Smooth muscle cell (in vitro differentiated cells): ENCODE measurements at regions not wholly inside any gene's neighbourhood (a gene's known extent, or its start where the extent isn't known, plus 50 kb on each side); places are given as distances from the start of the nearest gene placed in this dataset.

ENCODE experiments used
- DNase-seq: peaks from one replicate; lab custom pipeline; 2025; ENCODE audit not compliant: unreplicated experiment; lab: John Stamatoyannopoulos, UW
- H2AFZ ChIP-seq: fragments of 200-600 bp; sonication (generic); 2 replicates; pipeline ENCODE4 v1.6.0; 2016; ENCODE audit warnings: antibody characterized with exemption, low read depth, mild to moderate bottlenecking
- H3F3A ChIP-seq: fragments of 200-600 bp; sonication (generic); 2 replicates; pipeline ENCODE4 v1.6.0; 2017; ENCODE audit warnings: antibody characterized with exemption, low read depth
- H3K27ac ChIP-seq: fragments of 200-600 bp; sonication (generic); 2 replicates; pipeline ENCODE4 v1.5.1; 2016; ENCODE audit warnings: low read depth, mild to moderate bottlenecking
- H3K27me3 ChIP-seq: fragments of 200-600 bp; sonication (generic); 2 replicates; pipeline ENCODE4 v1.6.1; 2016; ENCODE audit warnings: low read depth, mild to moderate bottlenecking
- H3K36me3 ChIP-seq: fragments of 200-600 bp; sonication (generic); 2 replicates; pipeline ENCODE4 v1.5.1; 2016; ENCODE audit warnings: low read depth
- H3K4me1 ChIP-seq: fragments of 200-600 bp; sonication (generic); 2 replicates; pipeline ENCODE4 v1.5.1; 2016; ENCODE audit warnings: low read depth
- H3K4me2 ChIP-seq: fragments of 200-600 bp; sonication (generic); 2 replicates; pipeline ENCODE4 v1.6.0; 2016; ENCODE audit warnings: mild to moderate bottlenecking
- H3K4me3 ChIP-seq: fragments of 200-600 bp; sonication (generic); 2 replicates; pipeline ENCODE4 v1.5.1; 2016; ENCODE audit warnings: mild to moderate bottlenecking
- H3K79me2 ChIP-seq: fragments of 200-600 bp; sonication (generic); 2 replicates; pipeline ENCODE4 v1.6.0; 2016; ENCODE audit warnings: low read depth, mild to moderate bottlenecking
- H3K9ac ChIP-seq: fragments of 200-600 bp; sonication (generic); 2 replicates; pipeline ENCODE4 v1.6.0; 2016; ENCODE audit warnings: low read depth
- H3K9me3 ChIP-seq: fragments of 200-600 bp; sonication (generic); replicated peaks from 2 replicates; pipeline ENCODE4 v1.5.1; 2016; ENCODE audit warnings: low read depth
- H4K20me1 ChIP-seq: fragments of 200-600 bp; sonication (generic); 2 replicates; pipeline ENCODE4 v1.6.0; 2016; ENCODE audit warnings: low read depth
- WGBS: methylation state at CpG from one replicate; pipeline ENCODE4 v1.1.7; 2016; ENCODE audit warnings: low lambda C conversion rate; 5-methylcytosine and 5-hydroxymethylcytosine counted together
- TF ChIP-seq, protein P1 (sequence below): fragments of 200-600 bp; sonication (generic); IDR thresholded peaks from 2 replicates; pipeline ENCODE4 v1.5.1; 2017; ENCODE audit warnings: borderline replicate concordance, mild to moderate bottlenecking, antibody characterized with exemption; ENCODE audit not compliant: insufficient read depth, poor library complexity, severe bottlenecking

DNA sequence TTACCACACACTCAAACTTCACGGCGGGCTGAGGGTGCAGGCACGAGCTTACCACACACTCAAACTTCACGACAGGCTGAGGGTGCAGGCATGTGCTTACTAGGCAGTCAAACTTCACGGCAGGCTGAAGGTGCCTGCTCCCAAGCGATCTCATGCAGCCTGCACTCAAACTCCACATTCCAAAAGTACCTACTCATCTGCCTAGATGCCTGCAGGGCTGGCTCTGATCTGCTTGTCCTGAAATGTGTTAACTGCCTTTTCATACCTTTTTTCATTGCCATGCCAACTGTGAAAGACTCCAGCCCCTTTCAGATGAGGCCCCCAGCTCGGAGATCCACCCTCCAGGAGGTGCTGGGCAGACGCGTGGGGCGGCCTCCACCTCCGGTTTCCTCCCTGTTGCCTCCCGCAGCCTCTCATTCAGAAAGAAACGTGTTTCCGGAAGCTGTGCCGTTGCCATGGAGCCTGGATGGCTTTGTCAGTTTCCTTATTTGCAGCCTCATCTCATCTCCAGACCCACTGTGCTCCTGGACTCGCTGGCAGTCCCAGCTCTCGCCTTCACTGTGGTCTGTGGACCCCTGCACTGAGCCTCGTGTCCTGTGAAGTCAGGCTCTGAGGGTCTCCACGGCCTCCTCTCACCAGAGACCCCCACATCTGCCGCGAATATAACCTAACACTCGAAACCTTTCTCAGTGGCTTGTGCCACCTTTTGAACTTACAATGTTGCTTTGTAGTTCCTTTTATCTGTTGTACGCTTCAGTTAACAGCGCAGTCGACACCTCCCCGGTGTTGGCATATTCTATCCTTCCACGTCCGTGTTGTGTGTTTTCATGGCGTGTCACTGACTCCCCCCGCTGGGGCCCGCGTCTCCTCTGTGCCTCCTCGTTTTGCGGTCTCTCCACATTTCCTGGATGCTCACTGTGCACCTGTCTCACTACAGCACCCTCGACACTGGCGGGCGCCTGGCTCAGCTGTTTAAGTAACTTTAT, 106.1 kb upstream of the ALKAL2 start:
- Histone ChIP-seq H3K27me3 (no peaks in the 10 kb centered on the region), H3K36me3 (no peaks in the 10 kb centered on the region), H4K20me1 (no peaks in the 10 kb centered on the region), H3K27ac (peak overlapping the region; percentile 14), H3K4me2 (peak overlapping the region; percentile 78), H3F3A (no peaks in the 10 kb centered on the region), H3K9me3 (no peaks in the 10 kb centered on the region), H3K4me1 (no peaks in the 10 kb centered on the region), H3K79me2 (no peaks in the 10 kb centered on the region), H2AFZ (no peak overlapping the region), H3K9ac (peak overlapping the region; percentile 16), H3K4me3 (no peak overlapping the region)
- WGBS: 57% methylated on average over 37 of the region's 37 CpGs
- no peak for DNase-seq
- TF ChIP-seq, protein P1, sequence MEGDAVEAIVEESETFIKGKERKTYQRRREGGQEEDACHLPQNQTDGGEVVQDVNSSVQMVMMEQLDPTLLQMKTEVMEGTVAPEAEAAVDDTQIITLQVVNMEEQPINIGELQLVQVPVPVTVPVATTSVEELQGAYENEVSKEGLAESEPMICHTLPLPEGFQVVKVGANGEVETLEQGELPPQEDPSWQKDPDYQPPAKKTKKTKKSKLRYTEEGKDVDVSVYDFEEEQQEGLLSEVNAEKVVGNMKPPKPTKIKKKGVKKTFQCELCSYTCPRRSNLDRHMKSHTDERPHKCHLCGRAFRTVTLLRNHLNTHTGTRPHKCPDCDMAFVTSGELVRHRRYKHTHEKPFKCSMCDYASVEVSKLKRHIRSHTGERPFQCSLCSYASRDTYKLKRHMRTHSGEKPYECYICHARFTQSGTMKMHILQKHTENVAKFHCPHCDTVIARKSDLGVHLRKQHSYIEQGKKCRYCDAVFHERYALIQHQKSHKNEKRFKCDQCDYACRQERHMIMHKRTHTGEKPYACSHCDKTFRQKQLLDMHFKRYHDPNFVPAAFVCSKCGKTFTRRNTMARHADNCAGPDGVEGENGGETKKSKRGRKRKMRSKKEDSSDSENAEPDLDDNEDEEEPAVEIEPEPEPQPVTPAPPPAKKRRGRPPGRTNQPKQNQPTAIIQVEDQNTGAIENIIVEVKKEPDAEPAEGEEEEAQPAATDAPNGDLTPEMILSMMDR: no peak

DNA sequence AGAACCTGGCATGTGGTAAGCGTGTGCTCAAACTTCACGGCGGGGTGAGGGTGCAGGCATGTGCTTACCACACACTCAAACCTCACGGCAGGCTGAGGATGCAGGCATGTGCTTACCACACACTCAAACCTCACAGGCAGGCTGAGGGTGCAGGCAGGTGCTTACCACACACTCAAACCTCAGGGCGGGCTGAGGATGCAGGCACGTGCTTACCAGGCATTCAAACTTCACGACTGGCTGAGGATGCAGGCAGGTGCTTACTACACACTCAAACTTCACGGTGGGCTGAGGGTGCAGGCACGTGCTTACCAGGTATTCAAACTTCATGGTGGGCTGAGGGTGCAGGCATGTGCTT, 105.0 kb upstream of the ALKAL2 start:
- TF ChIP-seq, protein P1: no peak
- Histone ChIP-seq H2AFZ (no peak overlapping the region), H3K4me1 (no peaks in the 10 kb centered on the region), H3K27ac (no peak overlapping the region), H3K36me3 (no peaks in the 10 kb centered on the region), H3K27me3 (no peaks in the 10 kb centered on the region), H3K9ac (no peak overlapping the region), H4K20me1 (no peaks in the 10 kb centered on the region), H3K9me3 (no peaks in the 10 kb centered on the region), H3K4me3 (no peak overlapping the region), H3K79me2 (no peaks in the 10 kb centered on the region), H3F3A (no peaks in the 10 kb centered on the region), H3K4me2 (no peak overlapping the region)
- WGBS: 94% methylated on average over 9 of the region's 9 CpGs
- DNase-seq: no peak

DNA sequence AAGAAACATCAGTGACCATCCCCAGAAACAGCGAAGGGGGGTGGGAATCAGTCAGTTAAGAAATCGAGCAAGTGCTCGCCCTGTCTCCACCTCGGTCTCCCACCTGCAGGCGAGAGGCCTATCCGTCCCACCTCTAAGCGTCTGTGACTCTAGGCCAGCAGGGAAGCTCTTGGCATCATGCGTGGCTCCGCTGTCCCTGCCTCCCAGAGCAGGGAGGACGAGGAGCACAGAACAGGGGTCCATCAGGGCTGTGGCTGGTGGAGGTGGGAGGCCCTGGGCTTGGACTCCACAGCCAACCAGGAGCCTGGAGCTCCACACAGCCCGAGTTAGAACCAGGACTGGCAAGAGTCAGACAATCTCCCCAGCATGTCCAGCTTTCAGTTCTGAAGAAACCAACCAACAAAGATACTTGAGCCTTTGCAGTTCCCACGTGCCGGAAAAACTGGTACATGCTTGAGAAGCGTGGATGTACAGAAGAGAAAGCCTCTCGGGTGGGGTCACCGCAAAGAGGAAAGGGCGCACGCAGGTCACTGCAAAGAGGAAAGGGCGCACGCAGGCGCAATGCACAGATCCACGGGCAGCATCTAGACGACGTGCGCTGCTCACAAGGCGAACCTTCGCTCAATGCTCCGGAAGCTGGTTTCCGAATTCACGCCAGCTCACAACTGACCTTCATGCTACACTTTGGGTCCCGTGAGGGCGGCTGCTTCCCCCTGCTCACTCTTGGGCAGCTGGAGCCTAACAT, 104.5 kb upstream of the ALKAL2 start:
- no peak for DNase-seq
- no peak overlapping the region for H3K27ac ChIP-seq

More for the DNA sequence above, 104.5 kb upstream of the ALKAL2 start:
- Histone ChIP-seq H3K4me1 (no peaks in the 10 kb centered on the region), H3K36me3 (no peaks in the 10 kb centered on the region), H3K4me3 (no peak overlapping the region), H2AFZ (no peak overlapping the region), H3K9me3 (no peaks in the 10 kb centered on the region), H3F3A (no peaks in the 10 kb centered on the region), H4K20me1 (no peaks in the 10 kb centered on the region), H3K4me2 (no peak overlapping the region), H3K9ac (no peak overlapping the region), H3K79me2 (no peaks in the 10 kb centered on the region), H3K27me3 (no peaks in the 10 kb centered on the region)
- TF ChIP-seq, protein P1: no peak
- 89% methylated on average over 32 of the region's 32 CpGs for WGBS
